HG03439 (cell line): ENCODE measurements at regions not wholly inside any gene's neighbourhood (a gene's known extent, or its start where the extent isn't known, plus 50 kb on each side); places are given as distances from the start of the nearest gene placed in this dataset.

ENCODE experiments used
- ATAC-seq: cut with Tn5 transposase; IDR thresholded peaks from one replicate; pipeline ENCODE4 v1.9.1; 2021; ENCODE audit warnings: mild to moderate bottlenecking, moderate library complexity; ENCODE audit not compliant: unreplicated experiment

GRCh38 chr21:27406300-27407009 is 439.6 kb upstream of the ADAMTS5 start:
- no peak for ATAC-seq

- ATAC-seq, result no peak
These were observed 436.1 kb upstream of the ADAMTS5 start for GRCh38 chr21:27403011-27403410.

- no peak for ATAC-seq
These were observed 433.2 kb upstream of the ADAMTS5 start for GRCh38 chr21:27400045-27400444.

GRCh38 chr21:27397578-27397977 is 430.7 kb upstream of the ADAMTS5 start:
- no peak for ATAC-seq

GRCh38 chr21:27393726-27394125 is 426.8 kb upstream of the ADAMTS5 start:
- no peak for ATAC-seq

GRCh38 chr21:27391990-27392389 is 425.1 kb upstream of the ADAMTS5 start:
- no peak for ATAC-seq

- no peak for ATAC-seq
These were observed 423.5 kb upstream of the ADAMTS5 start for GRCh38 chr21:27390384-27390783.

- ATAC-seq, result no peak
These were observed 421.9 kb upstream of the ADAMTS5 start for GRCh38 chr21:27388825-27389224.

- no peak for ATAC-seq
These were observed 415.5 kb upstream of the ADAMTS5 start for GRCh38 chr21:27382404-27382803.

- ATAC-seq, result no peak
These were observed 413.4 kb upstream of the ADAMTS5 start for GRCh38 chr21:27380303-27380702.

GRCh38 chr21:27379354-27379753 is 412.5 kb upstream of the ADAMTS5 start:
- no peak for ATAC-seq

- no peak for ATAC-seq
These were observed 405.5 kb upstream of the ADAMTS5 start for GRCh38 chr21:27372381-27372780.

- no peak for ATAC-seq
These were observed 405.1 kb upstream of the ADAMTS5 start for GRCh38 chr21:27371975-27372331.

GRCh38 chr21:27371115-27371974 is 404.5 kb upstream of the ADAMTS5 start:
- no peak for ATAC-seq

- no peak for ATAC-seq
These were observed 403.2 kb upstream of the ADAMTS5 start for GRCh38 chr21:27369978-27370571.

- no peak for ATAC-seq
These were observed 402.3 kb upstream of the ADAMTS5 start for GRCh38 chr21:27369234-27369633.

- ATAC-seq, result no peak
These were observed 399.9 kb upstream of the ADAMTS5 start for GRCh38 chr21:27366646-27367235.

GRCh38 chr21:27366036-27366435 is 399.1 kb upstream of the ADAMTS5 start:
- ATAC-seq, result no peak

GRCh38 chr21:27365394-27365793 is 398.5 kb upstream of the ADAMTS5 start:
- ATAC-seq, result no peak

- ATAC-seq, result no peak
These were observed 397.0 kb upstream of the ADAMTS5 start for GRCh38 chr21:27363719-27364477.

- ATAC-seq, result no peak
These were observed 395.4 kb upstream of the ADAMTS5 start for GRCh38 chr21:27362249-27362648.
